Nephron (organoid): ENCODE measurements at regions not wholly inside any gene's neighbourhood (a gene's known extent, or its start where the extent isn't known, plus 50 kb on each side); places are given as distances from the start of the nearest gene placed in this dataset.
A peak's percentile ranks its signal among the peaks of the same experiment; 100 is the strongest.

ENCODE experiments used
- H3K27ac Mint-ChIP-seq, 3 experiments: 2 replicates each; pipeline ENCODE4 v1.8.0; 2020; ENCODE audit warnings: mixed read lengths in 3 of 3, mild to moderate bottlenecking in 2 of 3, moderate library complexity in 1 of 3
- H3K27me3 Mint-ChIP-seq: 2 replicates; pipeline ENCODE4 v1.8.0; 2021; ENCODE audit warnings: low read depth, mild to moderate bottlenecking, moderate library complexity, mixed read lengths
- H3K36me3 Mint-ChIP-seq: 2 replicates; pipeline ENCODE4 v1.8.0; 2020; ENCODE audit warnings: low read depth, mixed read lengths
- H3K4me1 Mint-ChIP-seq: 2 replicates; pipeline ENCODE4 v1.8.0; 2020; ENCODE audit warnings: mixed read lengths
- H3K4me3 Mint-ChIP-seq, 3 experiments: 2 replicates each; pipeline ENCODE4 v1.8.0; 2020; ENCODE audit warnings: mild to moderate bottlenecking in 3 of 3, mixed read lengths in 3 of 3, moderate library complexity in 2 of 3
- H3K9me3 Mint-ChIP-seq: 2 replicates; pipeline ENCODE4 v1.8.0; 2020; ENCODE audit warnings: mixed read lengths
- TF ChIP-seq, protein P1 (sequence below), 3 experiments: fragments of 200-600 bp; sonication (generic); IDR thresholded peaks; one replicate each; pipeline ENCODE4 v1.5.0; 2021; ENCODE audit warnings: antibody characterized with exemption in 3 of 3; ENCODE audit not compliant: unreplicated experiment in 3 of 3

DNA sequence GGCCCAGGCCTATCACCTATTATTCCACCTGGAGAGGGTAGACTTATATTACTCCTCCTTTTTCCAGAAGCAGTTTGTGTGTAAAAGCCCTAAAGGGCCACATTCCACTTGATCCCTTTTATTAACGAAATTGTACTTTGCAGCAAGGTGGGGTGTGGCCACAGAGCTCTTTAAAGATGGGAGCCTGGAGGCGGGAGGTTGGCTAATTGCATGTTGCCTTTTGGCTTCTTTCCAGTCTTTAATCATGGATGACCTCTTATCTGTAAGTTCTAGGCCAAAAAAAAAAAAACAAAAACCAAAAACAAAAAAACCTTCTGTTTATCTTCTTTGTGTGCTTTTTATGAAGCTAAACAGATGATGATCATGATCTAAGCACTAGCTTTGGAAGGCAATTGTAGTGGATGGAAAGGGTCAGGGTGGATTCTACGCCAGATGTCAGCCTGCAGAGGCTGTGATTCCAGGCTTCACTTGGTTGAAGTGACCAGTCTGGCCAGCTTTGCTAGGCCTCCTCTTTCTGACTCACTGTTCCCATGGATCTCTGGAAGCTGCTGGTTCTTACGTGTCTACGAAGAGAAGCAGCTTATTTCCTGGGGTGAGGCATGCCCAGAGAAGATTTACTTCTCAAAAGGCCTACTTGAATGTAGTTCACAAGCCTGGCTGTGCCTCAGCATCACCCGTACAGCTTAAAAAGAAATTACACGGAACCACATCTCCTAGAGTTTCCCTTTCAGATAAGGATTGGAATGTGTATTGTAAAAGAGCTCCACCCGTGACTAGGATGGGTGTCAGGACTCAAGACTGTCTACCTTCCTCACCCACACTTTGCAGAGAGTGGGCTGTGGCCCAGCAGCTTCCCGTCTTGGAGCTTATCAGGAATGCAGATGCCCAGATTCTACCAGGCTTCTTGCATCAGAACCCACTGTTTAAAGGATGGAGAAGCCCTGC is 330.9 kb upstream of the C2CD4B start:
- H3K4me1 Mint-ChIP-seq: peaks cover 65% of the 10 kb centered on the region
- no peaks in the 10 kb centered on the region for H3K27me3 Mint-ChIP-seq
- peak overlapping the region; percentile 45 to 83 (median 81) for H3K27ac Mint-ChIP-seq
- H3K36me3 Mint-ChIP-seq: no peaks in the 10 kb centered on the region
- no peaks in the 10 kb centered on the region for H3K9me3 Mint-ChIP-seq
- no peak overlapping the region for H3K4me3 Mint-ChIP-seq
- TF ChIP-seq, protein P1, sequence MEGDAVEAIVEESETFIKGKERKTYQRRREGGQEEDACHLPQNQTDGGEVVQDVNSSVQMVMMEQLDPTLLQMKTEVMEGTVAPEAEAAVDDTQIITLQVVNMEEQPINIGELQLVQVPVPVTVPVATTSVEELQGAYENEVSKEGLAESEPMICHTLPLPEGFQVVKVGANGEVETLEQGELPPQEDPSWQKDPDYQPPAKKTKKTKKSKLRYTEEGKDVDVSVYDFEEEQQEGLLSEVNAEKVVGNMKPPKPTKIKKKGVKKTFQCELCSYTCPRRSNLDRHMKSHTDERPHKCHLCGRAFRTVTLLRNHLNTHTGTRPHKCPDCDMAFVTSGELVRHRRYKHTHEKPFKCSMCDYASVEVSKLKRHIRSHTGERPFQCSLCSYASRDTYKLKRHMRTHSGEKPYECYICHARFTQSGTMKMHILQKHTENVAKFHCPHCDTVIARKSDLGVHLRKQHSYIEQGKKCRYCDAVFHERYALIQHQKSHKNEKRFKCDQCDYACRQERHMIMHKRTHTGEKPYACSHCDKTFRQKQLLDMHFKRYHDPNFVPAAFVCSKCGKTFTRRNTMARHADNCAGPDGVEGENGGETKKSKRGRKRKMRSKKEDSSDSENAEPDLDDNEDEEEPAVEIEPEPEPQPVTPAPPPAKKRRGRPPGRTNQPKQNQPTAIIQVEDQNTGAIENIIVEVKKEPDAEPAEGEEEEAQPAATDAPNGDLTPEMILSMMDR (IDR thresholded peaks at IDR 0.05; ENCODE audit: unreplicated experiment in 3 of 3): no peak

GRCh38 chr15:62497356-62497755 is 332.3 kb upstream of the C2CD4B start:
- peak overlapping the region; percentile 20 to 60 (median 45) for H3K27ac Mint-ChIP-seq
- TF ChIP-seq, protein P1 (IDR thresholded peaks at IDR 0.05; ENCODE audit: unreplicated experiment in 3 of 3): no peak
- H3K27me3 Mint-ChIP-seq: no peaks in the 10 kb centered on the region
- H3K4me1 Mint-ChIP-seq: peaks cover 70% of the 10 kb centered on the region
- H3K4me3 Mint-ChIP-seq: no peak overlapping the region
- H3K36me3 Mint-ChIP-seq: no peaks in the 10 kb centered on the region
- no peaks in the 10 kb centered on the region for H3K9me3 Mint-ChIP-seq

- no peaks in the 10 kb centered on the region for H3K27me3 Mint-ChIP-seq
- H3K4me3 Mint-ChIP-seq: no peak overlapping the region
- peak overlapping the region; percentile 63 to 86 (median 82) for H3K27ac Mint-ChIP-seq
- peaks cover 70% of the 10 kb centered on the region for H3K4me1 Mint-ChIP-seq
- no peaks in the 10 kb centered on the region for H3K9me3 Mint-ChIP-seq
- TF ChIP-seq, protein P1 (IDR thresholded peaks at IDR 0.05; ENCODE audit: unreplicated experiment in 3 of 3): no peak
- H3K36me3 Mint-ChIP-seq: no peaks in the 10 kb centered on the region
These were observed 333.2 kb upstream of the C2CD4B start for GRCh38 chr15:62498278-62498677.

GRCh38 chr15:62498712-62499111 is 333.6 kb upstream of the C2CD4B start:
- Mint-ChIP-seq H3K27ac (peak overlapping the region; percentile 63 to 86 (median 82)), H3K4me3 (no peak overlapping the region), H3K27me3 (no peaks in the 10 kb centered on the region), H3K4me1 (peaks cover 72% of the 10 kb centered on the region), H3K9me3 (no peaks in the 10 kb centered on the region), H3K36me3 (no peaks in the 10 kb centered on the region)
- TF ChIP-seq, protein P1 (IDR thresholded peaks at IDR 0.05; ENCODE audit: unreplicated experiment in 3 of 3): no peak

DNA sequence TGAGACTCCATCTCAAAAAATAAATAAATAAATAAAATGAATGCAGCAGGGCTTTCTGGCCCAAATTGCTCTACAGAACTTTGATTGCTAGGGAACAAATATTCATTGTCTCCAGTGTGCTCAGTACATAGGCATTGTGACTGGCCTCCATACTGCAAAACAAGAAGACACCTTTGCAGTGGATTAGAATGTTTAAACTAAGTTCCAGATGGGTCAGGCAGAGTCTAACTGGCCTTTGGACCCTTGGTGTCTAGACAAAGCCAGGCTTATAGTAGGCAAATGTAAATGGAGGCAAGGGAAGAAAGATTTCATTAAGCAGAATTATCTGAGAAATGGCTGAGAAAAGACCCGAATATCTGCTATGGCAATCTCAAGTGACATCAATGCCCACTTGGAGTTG is 335.2 kb upstream of the C2CD4B start:
- no peak overlapping the region for H3K4me3 Mint-ChIP-seq
- TF ChIP-seq, protein P1 (IDR thresholded peaks at IDR 0.05; ENCODE audit: unreplicated experiment in 3 of 3): no peak
- H3K9me3 Mint-ChIP-seq: no peaks in the 10 kb centered on the region

More for the DNA sequence above, 335.2 kb upstream of the C2CD4B start:
- Mint-ChIP-seq H3K27ac (peak overlapping the region in 1 of 3 experiments; percentile 8), H3K27me3 (no peaks in the 10 kb centered on the region), H3K4me1 (peaks cover 71% of the 10 kb centered on the region), H3K36me3 (no peaks in the 10 kb centered on the region)
